ENCODE measurements at regions not wholly inside any gene's neighbourhood (a gene's known extent, or its start where the extent isn't known, plus 50 kb on each side); places are given as distances from the start of the nearest gene placed in this dataset.

GRCh38 chr5:98463222-98463621 is 310.2 kb upstream of the RGMB start:
- no peak for TF ChIP-seq REST (IDR thresholded peaks at IDR 0.05; ENCODE audit: insufficient replicate concordance, low read depth)
- TF ChIP-seq SPI1 (IDR thresholded peaks at IDR 0.05; ENCODE audit: borderline replicate concordance, low read depth) = no peak
- DNase-seq (ENCODE audit: low read depth in 1 of 2, low spot score in 1 of 2) = no peak
- H3K27me3 ChIP-seq (ENCODE audit: insufficient read depth, poor library complexity, severe bottlenecking) = no peaks in the 10 kb centered on the region
- H3K4me3 ChIP-seq (replicated peaks; ENCODE audit: insufficient read depth, low read length) = no peak overlapping the region
- H3K27ac ChIP-seq (replicated peaks) = no peak overlapping the region

- DNase-seq (ENCODE audit: low read depth in 1 of 2, low spot score in 1 of 2) = no peak
- Histone ChIP-seq H3K27ac (replicated peaks) (no peak overlapping the region), H3K27me3 (ENCODE audit: insufficient read depth, poor library complexity, severe bottlenecking) (no peaks in the 10 kb centered on the region), H3K4me3 (replicated peaks; ENCODE audit: insufficient read depth, low read length) (no peak overlapping the region)
- TF ChIP-seq GABPA (IDR thresholded peaks at IDR 0.05; ENCODE audit: low read depth) = no peak
- no peak for TF ChIP-seq CTCF (IDR thresholded peaks at IDR 0.05; ENCODE audit: insufficient read depth, low read length)
- no peak for TF ChIP-seq REST (IDR thresholded peaks at IDR 0.05; ENCODE audit: insufficient replicate concordance, low read depth)
- TF ChIP-seq POLR2AphosphoS5 (IDR thresholded peaks at IDR 0.05; ENCODE audit: low read depth) = no peak
- TF ChIP-seq SPI1 (IDR thresholded peaks at IDR 0.05; ENCODE audit: borderline replicate concordance, low read depth) = no peak
Measured at GRCh38 chr5:98463676-98464075, 309.8 kb upstream of the RGMB start.

GRCh38 chr5:98464737-98465330 is 308.6 kb upstream of the RGMB start:
- DNase-seq (ENCODE audit: low read depth in 1 of 2, low spot score in 1 of 2) = no peak
- Histone ChIP-seq H3K4me3 (replicated peaks; ENCODE audit: insufficient read depth, low read length) (no peak overlapping the region), H3K27ac (replicated peaks) (no peak overlapping the region), H3K27me3 (ENCODE audit: insufficient read depth, poor library complexity, severe bottlenecking) (no peaks in the 10 kb centered on the region)
- TF ChIP-seq POLR2AphosphoS5 (IDR thresholded peaks at IDR 0.05; ENCODE audit: low read depth) = no peak
- TF ChIP-seq REST (IDR thresholded peaks at IDR 0.05; ENCODE audit: insufficient replicate concordance, low read depth) = no peak
- TF ChIP-seq CTCF (IDR thresholded peaks at IDR 0.05; ENCODE audit: insufficient read depth, low read length) = no peak
- no peak for TF ChIP-seq GABPA (IDR thresholded peaks at IDR 0.05; ENCODE audit: low read depth)
- no peak for TF ChIP-seq SPI1 (IDR thresholded peaks at IDR 0.05; ENCODE audit: borderline replicate concordance, low read depth)
